HEK293 (cell line): ENCODE measurements at regions not wholly inside any gene's neighbourhood (a gene's known extent, or its start where the extent isn't known, plus 50 kb on each side); places are given as distances from the start of the nearest gene placed in this dataset.

Source experiments
- CTCF ChIA-PET: fragments of 350-600 bp; formaldehyde crosslinking; extraction: SDS; loops from one replicate; lab custom pipeline; 2021; ENCODE audit warnings: antibody characterized with exemption; lab: Yijun Ruan, JAX
- POLR2A ChIA-PET: fragments of 300-600 bp; formaldehyde crosslinking; extraction: SDS; loops from one replicate; lab custom pipeline; 2020; ENCODE audit warnings: antibody characterized with exemption, inconsistent platforms; lab: Yijun Ruan, JAX
- H3K27ac ChIP-seq: fragments of 200-500 bp; sonication (Bioruptor generic); 2 replicates; pipeline ENCODE4 v1.5.1; 2014; ENCODE audit warnings: low read depth, low read length, control low read depth, inconsistent platforms; ENCODE audit errors: extremely low read depth
- H3K36me3 ChIP-seq, 2 experiments: fragments of 200-500 bp in 1 of 2; sonication (Bioruptor generic) in 1 of 2; 1 replicate in 1 of 2; 2 replicates in 1 of 2; pipeline ENCODE4 v1.5.1; 2014 to 2017; ENCODE audit warnings: inconsistent platforms in 2 of 2, low read length in 2 of 2; ENCODE audit not compliant: control insufficient read depth in 2 of 2, insufficient read depth in 1 of 2
- H3K4me1 ChIP-seq: fragments of 200-500 bp; sonication (Bioruptor generic); 2 replicates; pipeline ENCODE4 v1.5.1; 2014; ENCODE audit warnings: mild to moderate bottlenecking, low read length, inconsistent platforms; ENCODE audit not compliant: control insufficient read depth, insufficient read depth
- H3K4me3 ChIP-seq: 2 replicates; pipeline ENCODE4 v1.5.1; 2011; ENCODE audit warnings: low read depth, mild to moderate bottlenecking, control low read depth, low read length, moderate library complexity
- H3K9me3 ChIP-seq: fragments of 200-500 bp; sonication (Bioruptor generic); 2 replicates; pipeline ENCODE4 v1.5.1; 2014; ENCODE audit warnings: low read depth, low read length, inconsistent platforms; ENCODE audit not compliant: control insufficient read depth, insufficient read depth
- BCL11A ChIP-seq: fragments of 450-650 bp; formaldehyde crosslinking; IDR thresholded peaks from 2 replicates; pipeline ENCODE4 v1.5.1; 2016; ENCODE audit warnings: low read depth, missing biosample characterization, missing genetic modification characterization
- FEZF1 ChIP-seq: fragments of 450-650 bp; formaldehyde crosslinking; IDR thresholded peaks from 2 replicates; pipeline ENCODE4 v1.5.1; 2016; ENCODE audit warnings: missing biosample characterization, missing genetic modification characterization
- GLIS1 ChIP-seq: fragments of 450-650 bp; formaldehyde crosslinking; IDR thresholded peaks from 2 replicates; pipeline ENCODE4 v1.5.1; 2016; ENCODE audit warnings: missing biosample characterization, missing genetic modification characterization
- HOXA7 ChIP-seq: sonication (generic); formaldehyde crosslinking; IDR thresholded peaks from 2 replicates; pipeline ENCODE4 v1.8.1; 2022; ENCODE audit warnings: missing genetic modification reagents, borderline replicate concordance
- PRDM1 ChIP-seq: fragments of 450-650 bp; formaldehyde crosslinking; IDR thresholded peaks from 2 replicates; pipeline ENCODE4; 2016; ENCODE audit warnings: missing biosample characterization, missing genetic modification characterization
- RBAK ChIP-seq: fragments of 450-650 bp; formaldehyde crosslinking; IDR thresholded peaks from 2 replicates; pipeline ENCODE4 v1.5.1; 2016; ENCODE audit warnings: missing biosample characterization, missing genetic modification characterization
- SCRT2 ChIP-seq: fragments of 450-650 bp; formaldehyde crosslinking; IDR thresholded peaks from 2 replicates; pipeline ENCODE4 v1.5.1; 2016; ENCODE audit warnings: missing biosample characterization, missing genetic modification characterization
- ZEB2 ChIP-seq: fragments of 450-650 bp; formaldehyde crosslinking; IDR thresholded peaks from 2 replicates; pipeline ENCODE4 v1.5.1; 2016; ENCODE audit warnings: missing biosample characterization, missing genetic modification characterization
- ZFP3 ChIP-seq: fragments of 450-650 bp; formaldehyde crosslinking; IDR thresholded peaks from 2 replicates; pipeline ENCODE4 v1.5.1; 2016; ENCODE audit warnings: low read depth, missing biosample characterization, missing genetic modification characterization
- ZNF132 ChIP-seq: fragments of 450-650 bp; formaldehyde crosslinking; IDR thresholded peaks from 2 replicates; pipeline ENCODE4 v1.5.1; 2017; ENCODE audit warnings: missing biosample characterization, missing genetic modification characterization, borderline replicate concordance
- ZNF155 ChIP-seq: fragments of 450-650 bp; formaldehyde crosslinking; IDR thresholded peaks from 2 replicates; pipeline ENCODE4 v1.5.1; 2016; ENCODE audit warnings: missing biosample characterization, missing genetic modification characterization
- ZNF157 ChIP-seq: fragments of 450-650 bp; formaldehyde crosslinking; IDR thresholded peaks from 2 replicates; pipeline ENCODE4 v1.5.1; 2016; ENCODE audit warnings: missing biosample characterization, missing genetic modification characterization
- ZNF366 ChIP-seq: fragments of 450-650 bp; formaldehyde crosslinking; conservative IDR thresholded peaks from 2 replicates; pipeline ENCODE4 v1.5.1; 2016; ENCODE audit warnings: missing biosample characterization, missing genetic modification characterization
- ZNF561 ChIP-seq: fragments of 450-650 bp; IDR thresholded peaks from 2 replicates; pipeline ENCODE4 v1.5.1; 2018; ENCODE audit warnings: missing biosample characterization, missing genetic modification characterization, borderline replicate concordance
- ZNF596 ChIP-seq: fragments of 450-650 bp; IDR thresholded peaks from 2 replicates; pipeline ENCODE4 v1.5.0; 2018; ENCODE audit warnings: missing biosample characterization, mild to moderate bottlenecking, missing genetic modification characterization, moderate library complexity
- ZNF600 ChIP-seq: fragments of 450-650 bp; formaldehyde crosslinking; IDR thresholded peaks from 2 replicates; pipeline ENCODE4 v1.5.1; 2016; ENCODE audit warnings: missing biosample characterization, missing genetic modification characterization
- ZNF624 ChIP-seq: fragments of 450-650 bp; formaldehyde crosslinking; IDR thresholded peaks from 2 replicates; pipeline ENCODE4 v1.5.1; 2017; ENCODE audit warnings: missing biosample characterization, missing genetic modification characterization
- ZNF747 ChIP-seq: fragments of 450-650 bp; formaldehyde crosslinking; IDR thresholded peaks from 2 replicates; pipeline ENCODE4 v1.5.1; 2016; ENCODE audit warnings: missing biosample characterization, missing genetic modification characterization
- ZNF76 ChIP-seq: fragments of 450-650 bp; formaldehyde crosslinking; IDR thresholded peaks from 2 replicates; pipeline ENCODE4; 2016; ENCODE audit warnings: low read depth, missing biosample characterization, missing genetic modification characterization, borderline replicate concordance
- ZNF777 ChIP-seq: fragments of 450-650 bp; formaldehyde crosslinking; IDR thresholded peaks from 2 replicates; pipeline ENCODE4 v1.5.1; 2017; ENCODE audit warnings: missing biosample characterization, missing genetic modification characterization, borderline replicate concordance
- TF ChIP-seq, protein P1 (sequence below): fragments of 450-650 bp; formaldehyde crosslinking; IDR thresholded peaks from 2 replicates; pipeline ENCODE4 v1.5.1; 2016; ENCODE audit warnings: missing biosample characterization, missing genetic modification characterization, low read depth
- TF ChIP-seq, protein P2 (sequence below): fragments of 450-650 bp; formaldehyde crosslinking; IDR thresholded peaks from 2 replicates; pipeline ENCODE4 v1.5.1; 2016; ENCODE audit warnings: missing biosample characterization, missing genetic modification characterization, low read depth
- TF ChIP-seq, protein P3 (sequence below): fragments of 450-650 bp; formaldehyde crosslinking; IDR thresholded peaks from 2 replicates; pipeline ENCODE4 v1.5.1; 2016; ENCODE audit warnings: missing biosample characterization, missing genetic modification characterization
- TF ChIP-seq, protein P4 (sequence below): fragments of 450-650 bp; formaldehyde crosslinking; IDR thresholded peaks from 2 replicates; pipeline ENCODE4 v1.5.1; 2016; ENCODE audit warnings: missing biosample characterization, missing genetic modification characterization

DNA sequence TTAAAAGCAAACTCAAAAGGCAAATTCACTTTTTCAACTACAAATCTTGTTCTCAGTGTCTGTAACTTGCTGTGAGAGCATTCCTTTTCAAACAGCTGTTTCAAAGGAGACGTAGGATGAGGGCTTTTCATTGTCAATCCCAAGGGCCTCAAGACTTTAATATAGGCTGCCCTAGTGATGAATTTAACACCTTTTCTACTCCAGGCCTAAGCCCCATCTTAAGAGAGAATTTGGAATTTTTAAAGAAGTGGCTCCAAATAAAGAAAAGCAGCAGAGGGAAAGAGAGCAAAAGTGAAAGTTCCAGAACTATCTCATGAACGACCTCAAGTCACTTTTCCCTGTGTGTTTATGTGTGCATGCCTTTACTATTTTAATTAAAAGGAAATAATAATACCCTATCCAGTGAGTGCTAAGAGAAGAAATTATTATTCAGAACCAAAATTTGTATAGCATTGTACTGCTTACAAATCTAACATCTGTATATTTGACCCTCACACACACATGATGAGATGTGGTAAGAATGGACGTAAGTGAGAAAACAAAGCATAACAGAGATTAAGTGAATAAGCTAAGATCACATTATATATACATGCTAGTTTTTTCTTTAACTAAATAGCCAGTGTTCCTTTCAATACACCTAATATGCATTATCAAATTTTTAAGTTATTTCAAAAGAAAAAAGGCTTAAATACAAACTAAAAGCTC is 196.4 kb downstream of the VGLL3 start:
- TF ChIP-seq, protein P1, sequence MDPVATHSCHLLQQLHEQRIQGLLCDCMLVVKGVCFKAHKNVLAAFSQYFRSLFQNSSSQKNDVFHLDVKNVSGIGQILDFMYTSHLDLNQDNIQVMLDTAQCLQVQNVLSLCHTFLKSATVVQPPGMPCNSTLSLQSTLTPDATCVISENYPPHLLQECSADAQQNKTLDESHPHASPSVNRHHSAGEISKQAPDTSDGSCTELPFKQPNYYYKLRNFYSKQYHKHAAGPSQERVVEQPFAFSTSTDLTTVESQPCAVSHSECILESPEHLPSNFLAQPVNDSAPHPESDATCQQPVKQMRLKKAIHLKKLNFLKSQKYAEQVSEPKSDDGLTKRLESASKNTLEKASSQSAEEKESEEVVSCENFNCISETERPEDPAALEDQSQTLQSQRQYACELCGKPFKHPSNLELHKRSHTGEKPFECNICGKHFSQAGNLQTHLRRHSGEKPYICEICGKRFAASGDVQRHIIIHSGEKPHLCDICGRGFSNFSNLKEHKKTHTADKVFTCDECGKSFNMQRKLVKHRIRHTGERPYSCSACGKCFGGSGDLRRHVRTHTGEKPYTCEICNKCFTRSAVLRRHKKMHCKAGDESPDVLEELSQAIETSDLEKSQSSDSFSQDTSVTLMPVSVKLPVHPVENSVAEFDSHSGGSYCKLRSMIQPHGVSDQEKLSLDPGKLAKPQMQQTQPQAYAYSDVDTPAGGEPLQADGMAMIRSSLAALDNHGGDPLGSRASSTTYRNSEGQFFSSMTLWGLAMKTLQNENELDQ (tag by site-specific recombination) = no peak
- TF ChIP-seq PRDM1 = peak; percentile 50
- no peak overlapping the region for H3K4me3 ChIP-seq
- H3K27ac ChIP-seq = no peak overlapping the region
- no peaks in the 10 kb centered on the region for H3K9me3 ChIP-seq
- ChIA-PET CTCF (no interaction called here), POLR2A (no interaction called here)
- H3K36me3 ChIP-seq = no peaks in the 10 kb centered on the region
- no peaks in the 10 kb centered on the region for H3K4me1 ChIP-seq

DNA sequence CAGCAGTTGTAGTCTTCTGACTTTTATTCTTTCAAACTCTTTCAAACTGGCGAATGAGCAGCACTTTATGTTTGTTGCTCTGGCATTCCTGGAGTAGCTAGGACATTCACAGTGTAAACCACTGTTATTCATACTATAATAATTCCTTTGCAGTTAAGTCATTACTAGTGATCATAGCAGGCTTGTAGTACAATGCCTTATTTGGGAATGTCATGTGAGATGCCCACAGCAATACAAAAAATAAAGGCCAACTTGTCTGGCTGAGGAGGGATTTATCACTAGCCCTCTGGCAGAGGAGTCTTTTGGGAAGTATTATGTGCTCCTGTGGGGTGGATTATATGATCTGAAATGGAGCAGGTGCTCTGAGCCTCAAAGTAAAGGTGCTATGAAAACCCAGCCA is 197.2 kb downstream of the VGLL3 start:
- H3K27ac ChIP-seq = no peak overlapping the region
- ChIA-PET POLR2A (no interaction called here), CTCF (no interaction called here)
- TF ChIP-seq ZNF777 (no peak), SCRT2 (tag by site-specific recombination) (no peak), ZNF155 (tag by site-specific recombination) (no peak), ZNF747 (tag by site-specific recombination) (no peak), ZNF596 (tag by site-specific recombination) (no peak), ZNF157 (tag by site-specific recombination) (no peak), ZEB2 (tag by site-specific recombination) (no peak), ZFP3 (tag by site-specific recombination) (no peak), ZNF561 (tag by site-specific recombination) (no peak), BCL11A (tag by site-specific recombination) (no peak), HOXA7 (CRISPR knock-in tag) (no peak), ZNF366 (0 out of 2 replicates have a peak, but pooled peaks have one; percentile 21), ZNF132 (tag by site-specific recombination) (no peak), FEZF1 (tag by site-specific recombination) (peak; percentile 74), RBAK (no peak), ZNF624 (tag by site-specific recombination) (no peak), ZNF600 (tag by site-specific recombination) (0 out of 2 replicates have a peak, but pooled peaks have one; percentile 15), ZNF76 (tag by site-specific recombination) (no peak), GLIS1 (tag by site-specific recombination) (0 out of 2 replicates have a peak, but pooled peaks have one; percentile 13)
- TF ChIP-seq, protein P1 (tag by site-specific recombination) = no peak
- TF ChIP-seq, protein P2, sequence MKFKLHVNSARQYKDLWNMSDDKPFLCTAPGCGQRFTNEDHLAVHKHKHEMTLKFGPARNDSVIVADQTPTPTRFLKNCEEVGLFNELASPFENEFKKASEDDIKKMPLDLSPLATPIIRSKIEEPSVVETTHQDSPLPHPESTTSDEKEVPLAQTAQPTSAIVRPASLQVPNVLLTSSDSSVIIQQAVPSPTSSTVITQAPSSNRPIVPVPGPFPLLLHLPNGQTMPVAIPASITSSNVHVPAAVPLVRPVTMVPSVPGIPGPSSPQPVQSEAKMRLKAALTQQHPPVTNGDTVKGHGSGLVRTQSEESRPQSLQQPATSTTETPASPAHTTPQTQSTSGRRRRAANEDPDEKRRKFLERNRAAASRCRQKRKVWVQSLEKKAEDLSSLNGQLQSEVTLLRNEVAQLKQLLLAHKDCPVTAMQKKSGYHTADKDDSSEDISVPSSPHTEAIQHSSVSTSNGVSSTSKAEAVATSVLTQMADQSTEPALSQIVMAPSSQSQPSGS (tag by site-specific recombination) = no peak
- TF ChIP-seq, protein P3, sequence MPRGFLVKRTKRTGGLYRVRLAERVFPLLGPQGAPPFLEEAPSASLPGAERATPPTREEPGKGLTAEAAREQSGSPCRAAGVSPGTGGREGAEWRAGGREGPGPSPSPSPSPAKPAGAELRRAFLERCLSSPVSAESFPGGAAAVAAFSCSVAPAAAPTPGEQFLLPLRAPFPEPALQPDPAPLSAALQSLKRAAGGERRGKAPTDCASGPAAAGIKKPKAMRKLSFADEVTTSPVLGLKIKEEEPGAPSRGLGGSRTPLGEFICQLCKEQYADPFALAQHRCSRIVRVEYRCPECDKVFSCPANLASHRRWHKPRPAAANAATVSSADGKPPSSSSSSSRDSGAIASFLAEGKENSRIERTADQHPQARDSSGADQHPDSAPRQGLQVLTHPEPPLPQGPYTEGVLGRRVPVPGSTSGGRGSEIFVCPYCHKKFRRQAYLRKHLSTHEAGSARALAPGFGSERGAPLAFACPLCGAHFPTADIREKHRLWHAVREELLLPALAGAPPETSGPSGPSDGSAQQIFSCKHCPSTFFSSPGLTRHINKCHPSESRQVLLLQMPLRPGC (tag by site-specific recombination) = 0 out of 2 replicates have a peak, but pooled peaks have one; percentile 35
- TF ChIP-seq, protein P4, sequence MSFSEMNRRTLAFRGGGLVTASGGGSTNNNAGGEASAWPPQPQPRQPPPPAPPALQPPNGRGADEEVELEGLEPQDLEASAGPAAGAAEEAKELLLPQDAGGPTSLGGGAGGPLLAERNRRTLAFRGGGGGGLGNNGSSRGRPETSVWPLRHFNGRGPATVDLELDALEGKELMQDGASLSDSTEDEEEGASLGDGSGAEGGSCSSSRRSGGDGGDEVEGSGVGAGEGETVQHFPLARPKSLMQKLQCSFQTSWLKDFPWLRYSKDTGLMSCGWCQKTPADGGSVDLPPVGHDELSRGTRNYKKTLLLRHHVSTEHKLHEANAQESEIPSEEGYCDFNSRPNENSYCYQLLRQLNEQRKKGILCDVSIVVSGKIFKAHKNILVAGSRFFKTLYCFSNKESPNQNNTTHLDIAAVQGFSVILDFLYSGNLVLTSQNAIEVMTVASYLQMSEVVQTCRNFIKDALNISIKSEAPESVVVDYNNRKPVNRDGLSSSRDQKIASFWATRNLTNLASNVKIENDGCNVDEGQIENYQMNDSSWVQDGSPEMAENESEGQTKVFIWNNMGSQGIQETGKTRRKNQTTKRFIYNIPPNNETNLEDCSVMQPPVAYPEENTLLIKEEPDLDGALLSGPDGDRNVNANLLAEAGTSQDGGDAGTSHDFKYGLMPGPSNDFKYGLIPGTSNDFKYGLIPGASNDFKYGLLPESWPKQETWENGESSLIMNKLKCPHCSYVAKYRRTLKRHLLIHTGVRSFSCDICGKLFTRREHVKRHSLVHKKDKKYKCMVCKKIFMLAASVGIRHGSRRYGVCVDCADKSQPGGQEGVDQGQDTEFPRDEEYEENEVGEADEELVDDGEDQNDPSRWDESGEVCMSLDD = no peak
- H3K36me3 ChIP-seq = no peaks in the 10 kb centered on the region
- H3K4me3 ChIP-seq = no peak overlapping the region
- H3K9me3 ChIP-seq = no peaks in the 10 kb centered on the region
- H3K4me1 ChIP-seq = no peaks in the 10 kb centered on the region
